Esophagus muscularis mucosa (tissue), 4 donors: ENCODE measurements at regions not wholly inside any gene's neighbourhood (a gene's known extent, or its start where the extent isn't known, plus 50 kb on each side); places are given as distances from the start of the nearest gene placed in this dataset.

ENCODE experiments used
- EP300 ChIP-seq: sonication (generic); formaldehyde crosslinking; IDR thresholded peaks from one replicate; pipeline ENCODE4 v1.6.1; 2017; ENCODE audit warnings: antibody characterized with exemption
- POLR2A ChIP-seq: fragments of 450-650 bp; IDR thresholded peaks from one replicate; pipeline ENCODE4 v1.6.1; 2017; ENCODE audit warnings: antibody characterized with exemption, moderate library complexity, mild to moderate bottlenecking, low read depth
- TF ChIP-seq, protein P1 (sequence below), 3 experiments: fragments of 200-600 bp in 2 of 3; fragments of 450-650 bp in 1 of 3; sonication (generic) in 2 of 3; IDR thresholded peaks; one replicate each; pipeline ENCODE4 v1.5.1; 2017 to 2019; ENCODE audit warnings: antibody characterized with exemption in 3 of 3, mild to moderate bottlenecking in 2 of 3, moderate library complexity in 1 of 3

DNA sequence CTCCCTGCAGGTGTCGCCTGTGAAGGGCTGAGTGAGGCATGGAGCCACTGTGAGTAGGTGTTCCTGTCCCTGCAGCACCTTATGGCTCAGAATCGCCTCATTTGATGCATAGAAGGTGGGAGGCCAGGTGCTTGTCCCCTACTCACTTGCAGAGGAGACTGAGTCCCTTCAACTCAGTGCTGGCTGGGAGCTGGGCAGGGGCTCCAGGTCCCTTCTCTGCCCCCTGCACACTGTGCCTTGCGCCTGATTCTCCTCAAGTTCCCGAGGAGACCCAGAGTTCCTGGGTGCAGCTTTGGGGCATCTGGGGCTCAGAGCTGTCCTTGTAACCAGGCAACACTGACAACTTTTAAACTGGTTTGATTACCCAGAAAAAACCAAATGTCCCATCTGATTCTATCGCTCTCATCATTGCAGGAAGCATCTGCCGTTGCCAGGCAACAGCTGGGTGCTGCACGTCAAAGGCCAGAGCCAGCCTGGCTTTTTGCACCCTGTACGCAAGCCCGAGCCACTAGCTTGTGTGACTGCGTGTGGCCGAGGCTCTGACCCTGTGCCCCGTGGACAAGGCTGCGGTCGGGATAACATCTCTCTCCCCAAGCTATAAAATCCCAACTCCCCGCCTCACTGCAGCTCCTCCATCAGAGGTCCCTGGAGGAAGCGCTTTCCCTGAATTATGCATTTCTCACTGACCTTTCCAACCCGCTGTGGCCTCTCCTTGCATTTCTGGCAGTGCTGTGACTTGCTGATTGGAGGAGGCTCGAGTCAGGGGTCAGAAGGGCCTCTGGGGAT lies 130.8 kb upstream of the HDAC4 start:
- TF ChIP-seq EP300 = no peak
- TF ChIP-seq, protein P1, sequence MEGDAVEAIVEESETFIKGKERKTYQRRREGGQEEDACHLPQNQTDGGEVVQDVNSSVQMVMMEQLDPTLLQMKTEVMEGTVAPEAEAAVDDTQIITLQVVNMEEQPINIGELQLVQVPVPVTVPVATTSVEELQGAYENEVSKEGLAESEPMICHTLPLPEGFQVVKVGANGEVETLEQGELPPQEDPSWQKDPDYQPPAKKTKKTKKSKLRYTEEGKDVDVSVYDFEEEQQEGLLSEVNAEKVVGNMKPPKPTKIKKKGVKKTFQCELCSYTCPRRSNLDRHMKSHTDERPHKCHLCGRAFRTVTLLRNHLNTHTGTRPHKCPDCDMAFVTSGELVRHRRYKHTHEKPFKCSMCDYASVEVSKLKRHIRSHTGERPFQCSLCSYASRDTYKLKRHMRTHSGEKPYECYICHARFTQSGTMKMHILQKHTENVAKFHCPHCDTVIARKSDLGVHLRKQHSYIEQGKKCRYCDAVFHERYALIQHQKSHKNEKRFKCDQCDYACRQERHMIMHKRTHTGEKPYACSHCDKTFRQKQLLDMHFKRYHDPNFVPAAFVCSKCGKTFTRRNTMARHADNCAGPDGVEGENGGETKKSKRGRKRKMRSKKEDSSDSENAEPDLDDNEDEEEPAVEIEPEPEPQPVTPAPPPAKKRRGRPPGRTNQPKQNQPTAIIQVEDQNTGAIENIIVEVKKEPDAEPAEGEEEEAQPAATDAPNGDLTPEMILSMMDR (IDR thresholded peaks at IDR 0.05) = no peak
- no peak for TF ChIP-seq POLR2A
